Natural killer cell (primary cell): ENCODE measurements at regions not wholly inside any gene's neighbourhood (a gene's known extent, or its start where the extent isn't known, plus 50 kb on each side); places are given as distances from the start of the nearest gene placed in this dataset.

Experiments
- ATAC-seq, 3 donors: fragments of 150-1000 bp in 2 of 3; fragments of 200-7000 bp in 1 of 3; cut with Tn5 transposase; 1 replicate in 1 of 3; 2 replicates in 2 of 3; pipeline ENCODE4 v1.10.0; 2021; ENCODE audit warnings: mild to moderate bottlenecking in 2 of 3, moderate library complexity in 2 of 3
- DNase-seq, 2 donors: peaks; one replicate each; pipeline versions ENCODE4 v3.0.0 to v3.0.0-alpha.2; 2013 to 2021; ENCODE audit warnings: mixed read lengths in 1 of 2
- H3K27ac ChIP-seq: one replicate; pipeline ENCODE4 v1.5.1; 2013; ENCODE audit warnings: mild to moderate bottlenecking, low read length
- H3K27me3 ChIP-seq: one replicate; pipeline ENCODE4 v1.6.1; 2013; ENCODE audit warnings: low read length; ENCODE audit not compliant: control insufficient read depth, insufficient read depth
- H3K36me3 ChIP-seq: one replicate; pipeline ENCODE4 v1.6.1; 2013; ENCODE audit warnings: low read length; ENCODE audit not compliant: control insufficient read depth, insufficient read depth
- H3K4me1 ChIP-seq: one replicate; pipeline ENCODE4 v1.6.1; 2013; ENCODE audit warnings: low read length; ENCODE audit not compliant: control insufficient read depth, insufficient read depth
- H3K4me3 ChIP-seq: one replicate; pipeline ENCODE4 v1.5.1; 2013; ENCODE audit warnings: low read length
- H3K9me3 ChIP-seq: one replicate; pipeline ENCODE4 v1.6.1; 2013; ENCODE audit warnings: low read length; ENCODE audit not compliant: control insufficient read depth, insufficient read depth
- H3K27ac Mint-ChIP-seq, 2 donors: one replicate each; pipeline ENCODE4 v1.8.0; 2022; ENCODE audit warnings: mild to moderate bottlenecking in 2 of 2, mixed read lengths in 2 of 2, moderate library complexity in 1 of 2
- H3K27me3 Mint-ChIP-seq, 2 donors: one replicate each; pipeline ENCODE4 v1.8.0; 2022; ENCODE audit warnings: low read depth in 2 of 2, mixed read lengths in 2 of 2
- H3K36me3 Mint-ChIP-seq: one replicate; pipeline ENCODE4 v1.8.0; 2022; ENCODE audit warnings: mixed read lengths
- H3K4me1 Mint-ChIP-seq, 2 donors: one replicate each; pipeline ENCODE4 v1.8.0; 2022; ENCODE audit warnings: mixed read lengths in 2 of 2
- H3K4me3 Mint-ChIP-seq: one replicate; pipeline ENCODE4 v1.8.0; 2022; ENCODE audit warnings: mild to moderate bottlenecking, moderate library complexity, mixed read lengths
- H3K9me3 Mint-ChIP-seq, 2 donors: one replicate each; pipeline ENCODE4 v1.8.0; 2022; ENCODE audit warnings: mixed read lengths in 2 of 2
- WGBS: methylation state at CpG from one replicate; pipeline ENCODE4 v1.1.7; 2013; ENCODE audit warnings: missing lambda C conversion rate; ENCODE audit not compliant: insufficient coverage; 5-methylcytosine and 5-hydroxymethylcytosine counted together
- intact Hi-C: fragments of 100-400 bp; cut with micrococcal nuclease; formaldehyde crosslinking; loops from one replicate; pipeline ENCODE4 v1.14.2; 2022
- TF ChIP-seq, protein P1 (sequence below): fragments of 200-600 bp; IDR thresholded peaks from one replicate; pipeline ENCODE4 v1.8.0; 2022; ENCODE audit warnings: antibody characterized with exemption

- Histone ChIP-seq H3K9me3 (no peaks in the 10 kb centered on the region), H3K36me3 (no peaks in the 10 kb centered on the region), H3K27me3 (no peaks in the 10 kb centered on the region), H3K4me3 (no peak overlapping the region), H3K4me1 (no peaks in the 10 kb centered on the region), H3K27ac (no peak overlapping the region)
- Mint-ChIP-seq H3K36me3 (no peaks in the 10 kb centered on the region), H3K4me3 (no peak overlapping the region), H3K4me1 (no peaks in the 10 kb centered on the region), H3K9me3 (no peaks in the 10 kb centered on the region), H3K27me3 (peaks cover 6 to 9% of the 10 kb centered on the region in 2 donors), H3K27ac (no peak overlapping the region)
- 85% methylated on average over 9 of the region's 9 CpGs for WGBS
- TF ChIP-seq, protein P1, sequence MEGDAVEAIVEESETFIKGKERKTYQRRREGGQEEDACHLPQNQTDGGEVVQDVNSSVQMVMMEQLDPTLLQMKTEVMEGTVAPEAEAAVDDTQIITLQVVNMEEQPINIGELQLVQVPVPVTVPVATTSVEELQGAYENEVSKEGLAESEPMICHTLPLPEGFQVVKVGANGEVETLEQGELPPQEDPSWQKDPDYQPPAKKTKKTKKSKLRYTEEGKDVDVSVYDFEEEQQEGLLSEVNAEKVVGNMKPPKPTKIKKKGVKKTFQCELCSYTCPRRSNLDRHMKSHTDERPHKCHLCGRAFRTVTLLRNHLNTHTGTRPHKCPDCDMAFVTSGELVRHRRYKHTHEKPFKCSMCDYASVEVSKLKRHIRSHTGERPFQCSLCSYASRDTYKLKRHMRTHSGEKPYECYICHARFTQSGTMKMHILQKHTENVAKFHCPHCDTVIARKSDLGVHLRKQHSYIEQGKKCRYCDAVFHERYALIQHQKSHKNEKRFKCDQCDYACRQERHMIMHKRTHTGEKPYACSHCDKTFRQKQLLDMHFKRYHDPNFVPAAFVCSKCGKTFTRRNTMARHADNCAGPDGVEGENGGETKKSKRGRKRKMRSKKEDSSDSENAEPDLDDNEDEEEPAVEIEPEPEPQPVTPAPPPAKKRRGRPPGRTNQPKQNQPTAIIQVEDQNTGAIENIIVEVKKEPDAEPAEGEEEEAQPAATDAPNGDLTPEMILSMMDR, result no peak
- intact Hi-C loops, result no loop called here
- no peak for ATAC-seq
- no peak for DNase-seq
Observed at GRCh38 chr11:11069841-11070835, 212.3 kb upstream of the ZBED5 start.

DNA sequence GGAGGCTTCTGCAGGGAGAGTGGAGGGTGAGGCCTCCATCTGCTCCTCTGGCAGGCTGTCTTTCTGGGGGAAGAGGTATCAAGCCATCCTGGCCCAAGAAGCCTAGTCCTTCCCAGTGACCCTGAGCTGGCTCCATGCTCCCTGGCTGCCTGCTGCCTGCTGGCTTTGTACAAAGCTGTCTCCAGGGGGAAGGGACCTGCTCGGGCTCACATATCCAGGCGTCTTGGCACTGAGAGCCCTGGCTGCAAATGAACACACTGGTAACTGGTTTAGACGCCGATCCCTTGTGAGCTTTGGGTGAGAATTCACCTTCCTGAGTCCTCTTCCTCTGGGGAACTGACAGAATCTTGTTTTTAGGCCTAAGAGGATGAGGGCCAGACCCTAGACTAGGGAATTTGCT is 210.3 kb upstream of the ZBED5 start:
- Mint-ChIP-seq H3K36me3 (no peaks in the 10 kb centered on the region), H3K4me3 (no peak overlapping the region), H3K4me1 (no peaks in the 10 kb centered on the region), H3K9me3 (no peaks in the 10 kb centered on the region), H3K27ac (no peak overlapping the region), H3K27me3 (peaks cover 8 to 12% of the 10 kb centered on the region in 2 donors)
- intact Hi-C loops, result no loop called here
- WGBS, result 93% methylated on average over 4 of the region's 4 CpGs
- no peak for ATAC-seq
- no peak for DNase-seq
- Histone ChIP-seq H3K9me3 (no peaks in the 10 kb centered on the region), H3K36me3 (no peaks in the 10 kb centered on the region), H3K27ac (no peak overlapping the region), H3K4me1 (no peaks in the 10 kb centered on the region), H3K4me3 (no peak overlapping the region), H3K27me3 (no peaks in the 10 kb centered on the region)
- TF ChIP-seq, protein P1, result no peak

- no peaks in the 10 kb centered on the region for H3K9me3 ChIP-seq
- no peaks in the 10 kb centered on the region for H3K27me3 ChIP-seq
- Mint-ChIP-seq H3K9me3 (no peaks in the 10 kb centered on the region), H3K4me3 (no peak overlapping the region), H3K27me3 (peaks cover 9 to 18% of the 10 kb centered on the region in 2 donors), H3K4me1 (no peaks in the 10 kb centered on the region), H3K27ac (no peak overlapping the region), H3K36me3 (no peaks in the 10 kb centered on the region)
- TF ChIP-seq, protein P1, result no peak
- DNase-seq (no peak), ATAC-seq (no peak)
- H3K36me3 ChIP-seq, result no peaks in the 10 kb centered on the region
- WGBS, result 84% methylated on average over 4 of the region's 4 CpGs
- H3K4me3 ChIP-seq, result no peak overlapping the region
- no peaks in the 10 kb centered on the region for H3K4me1 ChIP-seq
- H3K27ac ChIP-seq, result no peak overlapping the region
- intact Hi-C loops, result no loop called here
Observed at GRCh38 chr11:11065396-11065795, 207.5 kb upstream of the ZBED5 start.
